ENCODE measurements at regions not wholly inside any gene's neighbourhood (a gene's known extent, or its start where the extent isn't known, plus 50 kb on each side); places are given as distances from the start of the nearest gene placed in this dataset.
A peak's percentile ranks its signal among the peaks of the same experiment; 100 is the strongest.
"Not testable (repeated sequence)": the region's sequence is repeated elsewhere in the genome, so short reads cannot be mapped to it uniquely, and the experiment has no call there.

DNA sequence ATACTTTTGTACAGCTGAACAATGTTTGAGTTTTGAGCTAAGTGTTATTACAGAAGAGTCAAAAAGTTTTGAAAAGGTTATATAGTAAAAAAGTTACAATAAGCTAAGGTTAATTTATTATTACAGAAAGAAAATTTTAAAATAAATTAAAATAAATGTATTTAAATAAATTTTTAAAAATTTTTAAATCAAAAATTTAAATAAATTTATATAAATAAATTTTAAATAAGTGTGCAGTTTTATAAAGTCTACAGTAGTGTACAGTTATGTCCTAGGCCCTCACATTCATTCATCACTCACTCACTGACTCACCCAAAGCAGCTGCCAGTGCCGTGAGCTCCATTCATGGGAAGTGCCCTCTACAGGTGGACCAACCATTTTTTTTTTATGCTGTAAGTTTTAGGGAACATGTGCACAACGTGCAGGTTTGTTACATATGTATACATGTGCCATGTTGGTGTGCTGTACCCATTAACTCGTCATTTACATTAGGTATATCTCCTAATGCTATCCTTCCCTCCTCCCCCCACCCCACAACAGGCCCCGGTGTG, 462.9 kb upstream of the ZMIZ1 start:
- intact Hi-C loops (cut with DNase I): no loop called here
- Histone ChIP-seq H3K4me3 (no peak overlapping the region), H3K27ac (no peak overlapping the region), H3K36me3 (replicated peaks in 1 of 2) (no peaks in the 10 kb centered on the region), H3K27me3 (no peaks in the 10 kb centered on the region), H3K4me1 (replicated peaks in 1 of 2) (no peaks in the 10 kb centered on the region), H3K9me3 (replicated peaks in 1 of 3) (peaks cover 0 to 15% (median 0%) of the 10 kb centered on the region in 3 donors)
- 67 to 72% (median 71%) methylated on average over 4 of the region's 4 CpGs for WGBS, 4 donors
- DNase-seq: peak in 1 of 7 donors; percentile 29
- TF ChIP-seq POLR2A (IDR thresholded peaks at IDR 0.05): no peak
- TF ChIP-seq, protein P1, sequence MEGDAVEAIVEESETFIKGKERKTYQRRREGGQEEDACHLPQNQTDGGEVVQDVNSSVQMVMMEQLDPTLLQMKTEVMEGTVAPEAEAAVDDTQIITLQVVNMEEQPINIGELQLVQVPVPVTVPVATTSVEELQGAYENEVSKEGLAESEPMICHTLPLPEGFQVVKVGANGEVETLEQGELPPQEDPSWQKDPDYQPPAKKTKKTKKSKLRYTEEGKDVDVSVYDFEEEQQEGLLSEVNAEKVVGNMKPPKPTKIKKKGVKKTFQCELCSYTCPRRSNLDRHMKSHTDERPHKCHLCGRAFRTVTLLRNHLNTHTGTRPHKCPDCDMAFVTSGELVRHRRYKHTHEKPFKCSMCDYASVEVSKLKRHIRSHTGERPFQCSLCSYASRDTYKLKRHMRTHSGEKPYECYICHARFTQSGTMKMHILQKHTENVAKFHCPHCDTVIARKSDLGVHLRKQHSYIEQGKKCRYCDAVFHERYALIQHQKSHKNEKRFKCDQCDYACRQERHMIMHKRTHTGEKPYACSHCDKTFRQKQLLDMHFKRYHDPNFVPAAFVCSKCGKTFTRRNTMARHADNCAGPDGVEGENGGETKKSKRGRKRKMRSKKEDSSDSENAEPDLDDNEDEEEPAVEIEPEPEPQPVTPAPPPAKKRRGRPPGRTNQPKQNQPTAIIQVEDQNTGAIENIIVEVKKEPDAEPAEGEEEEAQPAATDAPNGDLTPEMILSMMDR (IDR thresholded peaks at IDR 0.05): peak in 3 of 6 experiments; percentile 4 to 15 (median 15)

DNA sequence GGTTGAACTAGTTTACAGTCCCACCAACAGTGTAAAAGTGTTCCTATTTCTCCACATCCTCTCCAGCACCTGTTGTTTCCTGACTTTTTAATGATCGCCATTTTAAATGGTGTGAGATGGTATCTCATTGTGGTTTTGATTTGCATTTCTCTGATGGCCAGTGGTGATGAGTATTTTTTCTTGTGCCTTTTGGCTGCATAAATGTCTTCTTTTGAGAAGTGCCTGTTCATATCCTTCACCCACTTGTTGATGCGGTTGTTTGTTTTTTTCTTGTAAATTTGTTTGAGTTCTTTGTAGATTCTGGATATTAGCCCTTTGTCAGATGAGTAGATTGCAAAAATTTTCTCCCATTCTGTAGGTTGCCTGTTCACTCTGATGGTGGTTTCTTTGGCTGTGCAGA, 462.0 kb upstream of the ZMIZ1 start:
- DNase-seq; H3K27me3 ChIP-seq; H3K4me3 ChIP-seq; H3K36me3 ChIP-seq (replicated peaks in 1 of 2); intact Hi-C loops (cut with DNase I); H3K27ac ChIP-seq; H3K4me1 ChIP-seq (replicated peaks in 1 of 2): not testable (repeated sequence)
- peaks cover 0 to 15% (median 0%) of the 10 kb centered on the region in 3 donors for H3K9me3 ChIP-seq (replicated peaks in 1 of 3)
- WGBS, 4 donors: 94 to 100% (median 96%) methylated on average over 2 of the region's 2 CpGs

DNA sequence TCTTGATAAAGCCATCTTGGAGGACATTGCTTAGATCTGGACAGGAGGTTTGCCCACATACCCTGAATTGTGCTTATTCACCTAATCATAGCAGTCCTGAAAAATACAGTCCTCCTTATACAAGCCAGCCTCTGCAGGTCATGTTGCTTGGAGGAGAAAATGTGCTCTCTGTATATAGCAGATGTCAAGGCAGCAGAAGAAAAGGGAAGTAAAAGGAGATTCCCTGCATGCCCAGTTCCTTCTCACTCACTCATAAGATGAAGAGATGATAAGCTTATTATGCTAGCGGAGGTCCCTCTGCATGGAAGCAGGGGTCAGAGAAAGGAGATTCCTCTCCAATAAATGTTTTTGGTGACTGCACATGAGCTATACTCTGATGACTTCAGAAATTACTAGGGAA, 458.8 kb upstream of the ZMIZ1 start:
- Histone ChIP-seq H3K4me3 (no peak overlapping the region), H3K4me1 (replicated peaks in 1 of 2) (no peaks in the 10 kb centered on the region), H3K9me3 (replicated peaks in 1 of 3) (peaks cover 0 to 15% (median 0%) of the 10 kb centered on the region in 3 donors), H3K27ac (no peak overlapping the region), H3K36me3 (replicated peaks in 1 of 2) (no peaks in the 10 kb centered on the region), H3K27me3 (no peaks in the 10 kb centered on the region)
- no peak for DNase-seq
- TF ChIP-seq POLR2A (IDR thresholded peaks at IDR 0.05): no peak
- TF ChIP-seq, protein P1 (IDR thresholded peaks at IDR 0.05): no peak
- 80 to 100% (median 85%) methylated on average over 1 of the region's 1 CpG for WGBS, 4 donors
- intact Hi-C loops (cut with DNase I): no loop called here

DNA sequence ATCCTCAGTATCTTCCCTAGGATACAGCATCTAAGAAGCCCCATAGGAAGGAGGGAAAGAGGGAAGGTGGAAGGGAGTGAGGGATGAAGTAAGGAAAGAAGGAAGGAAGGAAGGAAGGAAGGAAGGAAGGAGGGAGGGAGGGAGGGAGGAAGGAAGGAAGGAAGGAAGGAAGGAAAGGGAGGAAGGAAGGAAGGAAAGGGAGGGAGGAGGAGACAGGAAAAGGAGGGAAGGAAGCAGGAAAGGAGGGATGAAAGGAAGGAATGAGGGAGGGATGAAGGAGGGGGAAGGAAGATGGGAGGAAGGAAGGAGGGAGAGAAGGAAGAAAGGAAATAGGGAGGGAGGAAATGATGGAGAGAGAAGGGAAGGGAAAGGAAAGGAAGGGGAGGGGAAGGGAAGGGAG, 455.6 kb upstream of the ZMIZ1 start:
- H3K27me3 ChIP-seq: no peaks in the 10 kb centered on the region
- TF ChIP-seq, protein P1 (IDR thresholded peaks at IDR 0.05): no peak
- TF ChIP-seq POLR2A (IDR thresholded peaks at IDR 0.05): no peak
- no peak for DNase-seq
- intact Hi-C loops (cut with DNase I): no loop called here
- no peaks in the 10 kb centered on the region for H3K36me3 ChIP-seq (replicated peaks in 1 of 2)
- no peak overlapping the region for H3K27ac ChIP-seq
- H3K4me3 ChIP-seq: no peak overlapping the region
- peaks cover 0 to 12% (median 0%) of the 10 kb centered on the region in 3 donors for H3K9me3 ChIP-seq (replicated peaks in 1 of 3)
- H3K4me1 ChIP-seq (replicated peaks in 1 of 2): no peaks in the 10 kb centered on the region

DNA sequence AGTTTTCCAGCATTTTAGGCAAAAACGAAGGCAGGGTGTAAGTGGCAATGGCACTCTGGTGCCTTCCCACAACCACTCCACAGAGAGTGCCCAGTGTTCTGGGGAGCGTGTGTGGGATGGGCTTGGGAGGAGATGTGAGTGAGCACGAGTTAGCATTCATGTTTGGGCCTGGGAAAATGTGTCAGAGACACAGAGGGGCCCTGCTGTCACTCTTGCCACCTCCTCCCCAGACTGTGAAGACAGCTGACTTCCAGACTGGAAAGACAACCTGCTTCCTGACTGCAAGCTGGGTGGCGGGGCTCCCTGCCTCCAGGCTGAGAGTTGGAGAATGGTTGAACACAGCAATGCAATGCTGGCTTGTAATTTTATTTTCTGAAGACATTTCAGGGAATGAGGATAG, 454.5 kb upstream of the ZMIZ1 start:
- no peak for TF ChIP-seq POLR2A (IDR thresholded peaks at IDR 0.05)
- TF ChIP-seq, protein P1 (IDR thresholded peaks at IDR 0.05): no peak
- Histone ChIP-seq H3K4me1 (replicated peaks in 1 of 2) (no peaks in the 10 kb centered on the region), H3K9me3 (replicated peaks in 1 of 3) (peaks cover 0 to 3% (median 0%) of the 10 kb centered on the region in 3 donors), H3K27me3 (no peaks in the 10 kb centered on the region), H3K4me3 (no peak overlapping the region), H3K36me3 (replicated peaks in 1 of 2) (no peaks in the 10 kb centered on the region), H3K27ac (no peak overlapping the region)
- intact Hi-C loops (cut with DNase I): no loop called here
- DNase-seq: no peak
- WGBS, 4 donors: 85 to 96% (median 89%) methylated on average over 4 of the region's 4 CpGs
